ENCODE measurements at regions not wholly inside any gene's neighbourhood (a gene's known extent, or its start where the extent isn't known, plus 50 kb on each side); places are given as distances from the start of the nearest gene placed in this dataset.
"Not testable (repeated sequence)": the region's sequence is repeated elsewhere in the genome, so short reads cannot be mapped to it uniquely, and the experiment has no call there.

DNA sequence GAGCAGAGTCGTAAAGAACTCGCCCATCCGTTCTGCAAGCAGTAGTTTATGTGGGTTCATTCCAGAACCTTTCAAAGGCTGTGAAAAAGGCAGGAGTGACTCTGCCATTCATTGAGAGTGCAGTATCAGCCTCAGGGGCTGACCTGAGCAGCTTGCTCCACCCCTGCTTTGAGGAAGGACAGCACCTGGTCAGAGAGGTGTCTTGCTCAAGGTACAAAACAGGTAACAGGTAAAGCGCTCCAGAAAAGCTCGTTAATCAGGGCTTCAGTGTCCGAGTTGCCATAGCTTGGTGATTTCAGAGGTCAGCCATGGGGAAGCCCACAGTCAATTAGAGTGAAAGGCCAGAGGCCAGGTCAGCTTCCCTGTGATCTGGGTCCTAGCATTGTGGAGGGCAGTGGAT, 251.1 kb downstream of the ABCC12 start:
- DNase-seq, result no peak
- in situ Hi-C loops (cut with HindIII; ENCODE audit: low pct_ligation_motif_present, low sequenced_read_pairs), result no loop called here
- Histone ChIP-seq H3K4me3 (ENCODE audit: low read depth, low read length) (no peak overlapping the region), H3K27ac (no peak overlapping the region), H3K27me3 (replicated peaks) (no peaks in the 10 kb centered on the region), H3K36me3 (replicated peaks) (no peaks in the 10 kb centered on the region)
- TF ChIP-seq, protein P1, sequence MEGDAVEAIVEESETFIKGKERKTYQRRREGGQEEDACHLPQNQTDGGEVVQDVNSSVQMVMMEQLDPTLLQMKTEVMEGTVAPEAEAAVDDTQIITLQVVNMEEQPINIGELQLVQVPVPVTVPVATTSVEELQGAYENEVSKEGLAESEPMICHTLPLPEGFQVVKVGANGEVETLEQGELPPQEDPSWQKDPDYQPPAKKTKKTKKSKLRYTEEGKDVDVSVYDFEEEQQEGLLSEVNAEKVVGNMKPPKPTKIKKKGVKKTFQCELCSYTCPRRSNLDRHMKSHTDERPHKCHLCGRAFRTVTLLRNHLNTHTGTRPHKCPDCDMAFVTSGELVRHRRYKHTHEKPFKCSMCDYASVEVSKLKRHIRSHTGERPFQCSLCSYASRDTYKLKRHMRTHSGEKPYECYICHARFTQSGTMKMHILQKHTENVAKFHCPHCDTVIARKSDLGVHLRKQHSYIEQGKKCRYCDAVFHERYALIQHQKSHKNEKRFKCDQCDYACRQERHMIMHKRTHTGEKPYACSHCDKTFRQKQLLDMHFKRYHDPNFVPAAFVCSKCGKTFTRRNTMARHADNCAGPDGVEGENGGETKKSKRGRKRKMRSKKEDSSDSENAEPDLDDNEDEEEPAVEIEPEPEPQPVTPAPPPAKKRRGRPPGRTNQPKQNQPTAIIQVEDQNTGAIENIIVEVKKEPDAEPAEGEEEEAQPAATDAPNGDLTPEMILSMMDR (IDR thresholded peaks at IDR 0.05; ENCODE audit: low read depth, low read length, missing control alignments), result no peak

DNA sequence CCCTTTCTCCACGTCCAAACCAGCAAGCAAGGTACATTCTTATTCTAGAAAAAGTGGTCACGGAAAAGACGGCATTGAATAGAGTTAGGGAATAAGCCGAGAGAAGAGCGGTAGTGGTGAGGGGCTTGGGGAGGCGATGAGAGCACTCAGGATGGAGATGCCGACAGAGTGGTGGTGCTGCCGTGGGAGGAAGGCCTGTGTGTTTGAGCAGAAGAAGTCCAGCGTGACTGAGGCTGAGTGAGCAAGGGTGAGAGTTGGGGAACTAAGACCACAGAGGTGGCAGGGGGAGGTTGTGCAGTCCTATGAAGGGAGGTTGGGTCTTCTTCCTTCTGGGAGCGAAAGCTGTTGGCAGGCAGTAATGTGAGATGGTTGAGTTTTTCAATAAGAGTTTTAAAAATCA, 252.3 kb downstream of the ABCC12 start:
- Histone ChIP-seq H3K4me3 (ENCODE audit: low read depth, low read length) (no peak overlapping the region), H3K27ac (no peak overlapping the region), H3K27me3 (replicated peaks) (no peaks in the 10 kb centered on the region), H3K36me3 (replicated peaks) (no peaks in the 10 kb centered on the region)
- in situ Hi-C loops (cut with HindIII; ENCODE audit: low pct_ligation_motif_present, low sequenced_read_pairs), result no loop called here
- DNase-seq, result no peak
- TF ChIP-seq, protein P1 (IDR thresholded peaks at IDR 0.05; ENCODE audit: low read depth, low read length, missing control alignments), result no peak

DNA sequence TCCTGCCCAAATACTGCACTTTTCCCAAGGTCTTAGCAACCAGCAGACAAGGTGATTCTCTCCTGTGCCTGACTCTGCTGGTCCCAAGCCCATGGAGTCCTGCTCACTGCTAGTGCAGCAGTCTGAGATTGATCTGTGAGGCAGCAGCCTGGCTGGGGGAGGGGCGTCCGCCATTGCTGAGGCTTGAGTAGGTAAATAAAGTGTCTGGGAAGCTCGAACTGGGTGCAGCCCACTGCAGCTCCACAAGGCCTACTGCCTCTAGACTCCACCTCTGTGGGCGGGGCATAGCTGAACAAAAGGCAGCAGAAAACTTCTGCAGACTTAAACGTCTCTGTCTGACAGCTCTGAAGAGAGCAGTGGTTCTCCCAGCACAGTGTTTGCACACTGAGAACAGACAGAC, 258.7 kb downstream of the ABCC12 start:
- H3K4me3 ChIP-seq (ENCODE audit: low read depth, low read length); DNase-seq; in situ Hi-C loops (cut with HindIII; ENCODE audit: low pct_ligation_motif_present, low sequenced_read_pairs): not testable (repeated sequence)

DNA sequence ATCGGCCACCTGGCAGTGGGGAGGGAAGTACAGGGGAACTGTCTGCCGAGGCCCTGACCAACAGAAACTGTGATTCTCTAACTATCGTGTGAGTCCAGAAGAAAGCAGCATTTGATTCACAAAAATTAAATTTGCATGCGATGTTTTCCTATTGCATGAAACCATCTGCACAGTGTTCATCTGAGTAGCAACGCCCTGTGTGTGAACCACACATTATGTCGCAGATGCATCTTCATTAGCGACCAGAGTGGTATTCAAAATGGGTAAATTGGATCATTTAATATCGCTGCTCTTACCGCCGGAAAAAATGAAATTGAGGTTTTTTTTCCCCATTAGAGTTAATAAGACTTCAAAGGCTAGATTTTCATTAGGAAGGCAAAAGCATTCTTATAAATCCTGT, 260.6 kb downstream of the ABCC12 start:
- H3K27ac ChIP-seq, result no peak overlapping the region
- H3K27me3 ChIP-seq (replicated peaks), result no peaks in the 10 kb centered on the region
- no peaks in the 10 kb centered on the region for H3K36me3 ChIP-seq (replicated peaks)
- no peak overlapping the region for H3K4me3 ChIP-seq (ENCODE audit: low read depth, low read length)
- TF ChIP-seq, protein P1 (IDR thresholded peaks at IDR 0.05; ENCODE audit: low read depth, low read length, missing control alignments), result no peak
- in situ Hi-C loops (cut with HindIII; ENCODE audit: low pct_ligation_motif_present, low sequenced_read_pairs), result no loop called here
- no peak for DNase-seq

More for the DNA sequence above, 258.7 kb downstream of the ABCC12 start:
- not testable (repeated sequence) for H3K27ac ChIP-seq; H3K27me3 ChIP-seq (replicated peaks); H3K36me3 ChIP-seq (replicated peaks)

DNA sequence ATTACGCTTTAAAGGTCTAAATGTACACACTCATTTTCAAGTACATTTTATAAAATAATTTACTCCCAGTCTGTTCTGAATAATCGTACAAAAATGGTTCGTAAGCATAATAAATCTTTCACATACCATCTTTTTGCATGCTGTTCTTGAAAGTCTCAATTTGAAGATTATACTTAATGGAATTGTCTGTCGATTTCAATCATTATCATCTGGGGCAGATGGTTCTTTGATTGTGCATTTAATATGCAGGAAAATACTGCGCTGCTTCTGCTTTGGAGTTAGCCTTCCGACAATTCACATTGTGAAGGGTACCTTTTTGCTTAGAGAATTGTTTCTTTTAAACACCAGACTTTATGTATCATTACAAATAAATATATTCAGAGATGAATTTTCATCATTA, 262.8 kb downstream of the ABCC12 start:
- no peaks in the 10 kb centered on the region for H3K36me3 ChIP-seq (replicated peaks)
- in situ Hi-C loops (cut with HindIII; ENCODE audit: low pct_ligation_motif_present, low sequenced_read_pairs), result no loop called here
- H3K4me3 ChIP-seq (ENCODE audit: low read depth, low read length), result no peak overlapping the region
- no peak for DNase-seq
- TF ChIP-seq, protein P1 (IDR thresholded peaks at IDR 0.05; ENCODE audit: low read depth, low read length, missing control alignments), result no peak
- no peaks in the 10 kb centered on the region for H3K27me3 ChIP-seq (replicated peaks)
- H3K27ac ChIP-seq, result no peak overlapping the region

DNA sequence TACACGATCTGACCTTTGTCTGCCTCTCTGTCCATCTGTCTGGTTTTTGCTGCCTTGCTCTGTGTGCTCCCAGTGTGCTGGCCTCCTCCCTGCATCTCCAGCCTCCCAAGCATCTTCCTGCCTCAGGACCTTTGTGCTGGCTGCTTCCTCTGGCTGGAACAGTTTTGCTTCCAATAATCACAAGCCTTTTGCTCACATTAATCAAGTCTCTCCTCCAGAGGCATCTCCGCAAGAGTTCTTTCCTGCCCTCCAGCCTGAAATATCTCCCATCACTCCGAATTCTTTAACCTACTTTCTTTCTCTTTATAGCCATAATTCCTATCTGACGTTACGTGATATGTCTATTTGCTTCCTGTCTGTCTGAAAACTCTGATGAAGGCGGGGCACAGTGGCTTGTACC, 267.1 kb downstream of the ABCC12 start:
- no peaks in the 10 kb centered on the region for H3K36me3 ChIP-seq (replicated peaks)
- TF ChIP-seq, protein P1 (IDR thresholded peaks at IDR 0.05; ENCODE audit: low read depth, low read length, missing control alignments), result no peak
- in situ Hi-C loops (cut with HindIII; ENCODE audit: low pct_ligation_motif_present, low sequenced_read_pairs), result no loop called here

More for the DNA sequence above, 267.1 kb downstream of the ABCC12 start:
- H3K27ac ChIP-seq, result no peak overlapping the region
- H3K27me3 ChIP-seq (replicated peaks), result no peaks in the 10 kb centered on the region
- no peak overlapping the region for H3K4me3 ChIP-seq (ENCODE audit: low read depth, low read length)
- DNase-seq, result no peak
